ENCODE measurements at regions not wholly inside any gene's neighbourhood (a gene's known extent, or its start where the extent isn't known, plus 50 kb on each side); places are given as distances from the start of the nearest gene placed in this dataset.

DNA sequence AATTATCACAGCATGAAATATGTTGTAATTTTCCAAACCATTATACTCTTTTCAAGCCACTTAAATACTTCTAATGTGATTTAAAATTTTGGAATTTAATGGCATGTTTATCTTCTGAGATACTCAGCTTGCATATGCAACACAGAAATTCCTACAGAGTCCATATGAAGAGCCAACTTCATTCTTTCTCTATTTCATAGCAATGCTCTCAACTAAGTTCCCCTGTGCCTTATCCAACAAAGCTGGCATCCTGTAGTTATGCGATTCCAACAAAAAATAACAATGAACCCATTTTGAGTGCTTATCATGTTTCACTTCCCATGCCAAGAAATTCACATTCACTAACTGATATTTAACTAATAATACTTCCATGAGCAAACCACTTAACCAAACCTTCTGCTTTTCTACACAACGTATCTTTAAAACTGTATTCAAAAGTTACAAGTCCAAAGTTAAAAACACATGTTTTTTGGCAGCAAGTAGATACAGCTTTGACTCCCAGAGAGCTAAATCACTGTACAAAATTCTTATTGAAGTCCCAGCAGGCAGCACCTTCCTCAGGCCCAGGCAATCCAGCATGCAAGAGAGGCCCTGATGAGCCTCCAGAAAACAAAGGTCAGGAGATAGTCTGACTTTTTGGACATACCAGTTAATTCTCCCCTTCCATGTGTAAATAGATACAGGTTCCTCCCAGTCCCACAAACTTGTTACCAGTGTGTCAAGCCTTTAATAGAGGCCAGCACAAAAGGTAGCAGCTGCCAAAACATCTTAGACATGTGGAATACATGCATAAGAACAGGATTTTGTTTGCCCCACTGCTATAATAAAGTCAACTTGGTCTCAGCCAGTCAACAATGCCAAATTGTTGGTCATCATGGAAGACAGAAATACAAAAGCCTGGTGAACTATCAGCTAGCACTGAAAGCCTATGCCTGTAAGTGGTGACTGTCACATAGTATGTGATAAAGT lies 113.1 kb upstream of the WDR75 start:
- WGBS, result 47% methylated on average over 2 of the region's 2 CpGs
- no peaks in the 10 kb centered on the region for H3K27me3 ChIP-seq
- no peak for DNase-seq (ENCODE audit: low spot score in 2 of 2)
- H3K4me3 ChIP-seq, result no peak overlapping the region
- no peaks in the 10 kb centered on the region for H3K36me3 ChIP-seq
- no peaks in the 10 kb centered on the region for H3K9me3 ChIP-seq
- H3K4me1 ChIP-seq, result no peaks in the 10 kb centered on the region
- H3K27ac ChIP-seq, result no peak overlapping the region
- TF ChIP-seq POLR2AphosphoS5 (IDR thresholded peaks at IDR 0.05) (no peak), EP300 (IDR thresholded peaks at IDR 0.05) (no peak), POLR2A (IDR thresholded peaks at IDR 0.05) (no peak)
- TF ChIP-seq, protein P1, sequence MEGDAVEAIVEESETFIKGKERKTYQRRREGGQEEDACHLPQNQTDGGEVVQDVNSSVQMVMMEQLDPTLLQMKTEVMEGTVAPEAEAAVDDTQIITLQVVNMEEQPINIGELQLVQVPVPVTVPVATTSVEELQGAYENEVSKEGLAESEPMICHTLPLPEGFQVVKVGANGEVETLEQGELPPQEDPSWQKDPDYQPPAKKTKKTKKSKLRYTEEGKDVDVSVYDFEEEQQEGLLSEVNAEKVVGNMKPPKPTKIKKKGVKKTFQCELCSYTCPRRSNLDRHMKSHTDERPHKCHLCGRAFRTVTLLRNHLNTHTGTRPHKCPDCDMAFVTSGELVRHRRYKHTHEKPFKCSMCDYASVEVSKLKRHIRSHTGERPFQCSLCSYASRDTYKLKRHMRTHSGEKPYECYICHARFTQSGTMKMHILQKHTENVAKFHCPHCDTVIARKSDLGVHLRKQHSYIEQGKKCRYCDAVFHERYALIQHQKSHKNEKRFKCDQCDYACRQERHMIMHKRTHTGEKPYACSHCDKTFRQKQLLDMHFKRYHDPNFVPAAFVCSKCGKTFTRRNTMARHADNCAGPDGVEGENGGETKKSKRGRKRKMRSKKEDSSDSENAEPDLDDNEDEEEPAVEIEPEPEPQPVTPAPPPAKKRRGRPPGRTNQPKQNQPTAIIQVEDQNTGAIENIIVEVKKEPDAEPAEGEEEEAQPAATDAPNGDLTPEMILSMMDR (IDR thresholded peaks at IDR 0.05), result no peak

DNA sequence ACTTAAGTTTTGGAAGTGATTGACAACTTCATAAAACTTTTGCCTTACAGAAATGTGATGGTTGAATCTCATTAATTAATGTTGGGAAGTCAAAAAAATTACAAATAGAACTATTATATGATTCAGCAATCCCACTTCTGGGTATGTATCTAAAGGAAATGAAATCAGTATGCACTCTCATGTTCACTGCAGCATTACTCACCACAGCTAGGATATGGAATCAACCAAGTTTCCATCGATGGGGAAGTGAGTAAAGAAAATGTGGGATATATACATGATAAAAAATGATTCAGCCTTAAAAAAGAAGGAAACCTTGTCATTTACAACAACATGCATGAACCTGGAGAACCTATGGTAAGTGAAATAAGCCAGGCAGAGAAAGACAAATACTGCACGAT lies 112.4 kb upstream of the WDR75 start:
- Histone ChIP-seq H3K27ac (no peak overlapping the region), H3K9me3 (no peaks in the 10 kb centered on the region), H3K4me1 (no peaks in the 10 kb centered on the region), H3K4me3 (no peak overlapping the region), H3K27me3 (no peaks in the 10 kb centered on the region), H3K36me3 (no peaks in the 10 kb centered on the region)
- TF ChIP-seq POLR2AphosphoS5 (IDR thresholded peaks at IDR 0.05) (no peak), EP300 (IDR thresholded peaks at IDR 0.05) (no peak), POLR2A (IDR thresholded peaks at IDR 0.05) (no peak)
- TF ChIP-seq, protein P1 (IDR thresholded peaks at IDR 0.05), result no peak
- 82% methylated on average over 2 of the region's 2 CpGs for WGBS
- no peak for DNase-seq (ENCODE audit: low spot score in 2 of 2)

DNA sequence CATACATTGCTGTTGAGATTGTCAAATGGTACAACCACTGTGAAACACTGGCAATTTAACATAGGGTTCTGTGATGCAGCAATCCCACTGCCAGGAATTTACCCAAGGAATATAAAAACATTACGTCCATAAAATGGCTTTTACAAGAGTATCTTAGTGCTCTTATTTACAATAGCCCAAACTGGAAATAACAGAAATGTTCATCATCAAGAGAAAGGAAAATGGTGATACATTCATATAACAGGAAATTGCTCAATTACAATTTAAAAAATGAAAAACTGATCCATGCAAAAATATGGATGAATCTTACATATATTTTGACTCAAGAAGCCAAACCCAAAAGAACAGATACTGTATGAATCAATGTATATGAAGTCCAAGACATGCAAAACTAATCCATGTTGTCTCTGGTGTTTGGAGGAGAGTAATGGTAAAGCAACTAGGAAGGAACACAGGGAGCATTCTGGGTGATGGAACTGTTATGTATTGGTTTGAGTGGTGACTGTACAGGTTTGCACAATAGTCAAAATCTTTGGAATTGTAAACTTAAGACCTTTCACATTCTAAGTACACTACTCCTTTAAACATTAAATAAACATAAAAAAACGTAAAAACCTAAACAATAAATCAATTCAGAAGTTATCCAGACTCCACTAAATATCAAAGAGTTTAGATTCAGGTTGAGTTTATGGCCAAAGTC lies 104.8 kb upstream of the WDR75 start:
- Histone ChIP-seq H3K36me3 (no peaks in the 10 kb centered on the region), H3K27me3 (no peaks in the 10 kb centered on the region), H3K9me3 (no peaks in the 10 kb centered on the region), H3K4me3 (no peak overlapping the region), H3K27ac (no peak overlapping the region), H3K4me1 (no peaks in the 10 kb centered on the region)
- WGBS, result 76% methylated on average over 2 of the region's 2 CpGs
- no peak for DNase-seq (ENCODE audit: low spot score in 2 of 2)
- TF ChIP-seq, protein P1 (IDR thresholded peaks at IDR 0.05), result no peak
- TF ChIP-seq POLR2A (IDR thresholded peaks at IDR 0.05), result no peak
- TF ChIP-seq EP300 (IDR thresholded peaks at IDR 0.05), result no peak
- no peak for TF ChIP-seq POLR2AphosphoS5 (IDR thresholded peaks at IDR 0.05)

DNA sequence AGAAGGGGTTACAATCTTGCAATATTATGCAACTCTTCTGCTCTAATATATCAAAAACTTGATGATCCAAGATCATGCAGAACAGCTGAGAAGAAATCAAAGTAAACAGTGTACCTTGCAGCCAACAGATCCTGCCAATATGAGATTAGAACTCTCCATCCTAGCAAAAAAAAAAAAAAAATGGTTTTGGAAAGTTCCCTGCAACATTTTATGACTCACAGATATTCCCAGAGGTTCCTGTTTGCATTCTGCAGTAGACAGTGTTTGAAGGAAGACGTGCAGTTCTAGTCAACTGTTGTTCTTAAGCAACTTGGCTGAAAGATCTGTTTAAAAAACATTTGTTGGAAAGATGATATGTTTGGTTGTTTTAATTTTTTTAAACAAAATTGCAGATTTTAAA lies 103.6 kb upstream of the WDR75 start:
- WGBS, result 15% methylated on average over 1 of the region's 1 CpG
- no peak for DNase-seq (ENCODE audit: low spot score in 2 of 2)
- H3K36me3 ChIP-seq, result no peaks in the 10 kb centered on the region

More for the DNA sequence above, 103.6 kb upstream of the WDR75 start:
- Histone ChIP-seq H3K27me3 (no peaks in the 10 kb centered on the region), H3K4me3 (no peak overlapping the region), H3K9me3 (no peaks in the 10 kb centered on the region), H3K27ac (peak overlapping the region; percentile 69), H3K4me1 (no peaks in the 10 kb centered on the region)
- no peak for TF ChIP-seq EP300 (IDR thresholded peaks at IDR 0.05)
- TF ChIP-seq, protein P1 (IDR thresholded peaks at IDR 0.05), result no peak
- peak in 1 of 3 donors; percentile 20 for TF ChIP-seq POLR2AphosphoS5 (IDR thresholded peaks at IDR 0.05)
- no peak for TF ChIP-seq POLR2A (IDR thresholded peaks at IDR 0.05)
